H1 (cell line): ENCODE measurements at regions not wholly inside any gene's neighbourhood (a gene's known extent, or its start where the extent isn't known, plus 50 kb on each side); places are given as distances from the start of the nearest gene placed in this dataset.

Experiments
- EGR1 ChIP-seq: IDR thresholded peaks from 2 replicates; pipeline ENCODE4 v1.6.1; 2011; ENCODE audit warnings: low read depth, low read length, borderline replicate concordance
- EZH2 ChIP-seq: fragments of 200-600 bp; sonication (generic); IDR thresholded peaks from 2 replicates; pipeline ENCODE4 v1.7.1; 2012; ENCODE audit warnings: low read depth, mild to moderate bottlenecking, moderate library complexity, low read length, inconsistent platforms; ENCODE audit not compliant: severe bottlenecking
- FOSL1 ChIP-seq: IDR thresholded peaks from 2 replicates; pipeline ENCODE4 v1.6.1; 2011; ENCODE audit warnings: mild to moderate bottlenecking, low read depth, low read length, moderate library complexity; ENCODE audit not compliant: insufficient read depth
- MAX ChIP-seq: IDR thresholded peaks from 2 replicates; pipeline ENCODE4 v1.6.1; 2012; ENCODE audit warnings: inconsistent platforms
- POLR2A ChIP-seq, 2 experiments: IDR thresholded peaks; 1 replicate in 1 of 2; 2 replicates in 1 of 2; pipeline ENCODE4 v1.6.1; 2011; ENCODE audit warnings: low read depth in 2 of 2, low read length in 2 of 2, mild to moderate bottlenecking in 2 of 2; ENCODE audit errors: control extremely low read depth in 1 of 2
- POLR2AphosphoS5 ChIP-seq: IDR thresholded peaks from 2 replicates; pipeline ENCODE4 v1.6.1; 2011; ENCODE audit warnings: low read depth, low read length
- RAD21 ChIP-seq, 2 experiments: IDR thresholded peaks in 1 of 2; conservative IDR thresholded peaks in 1 of 2; 2 replicates each; pipeline ENCODE4 v1.6.1; 2011; ENCODE audit warnings: low read depth in 2 of 2, low read length in 2 of 2, improper control_type of control experiment in 1 of 2, inconsistent platforms in 1 of 2, mild to moderate bottlenecking in 1 of 2, moderate library complexity in 1 of 2
- RNF2 ChIP-seq: fragments of 200-900, 300-1000 bp; sonication (generic); IDR thresholded peaks from 2 replicates; pipeline ENCODE4 v1.7.1; 2016; ENCODE audit warnings: borderline replicate concordance, low read depth, mild to moderate bottlenecking, antibody characterized with exemption, low read length; ENCODE audit not compliant: poor library complexity, severe bottlenecking; ENCODE audit errors: missing control alignments
- RXRA ChIP-seq: IDR thresholded peaks from 2 replicates; pipeline ENCODE4 v1.6.1; 2011; ENCODE audit warnings: low read depth, mild to moderate bottlenecking, low read length, moderate library complexity; ENCODE audit not compliant: insufficient read depth
- SIX5 ChIP-seq: IDR thresholded peaks from 2 replicates; pipeline ENCODE4 v1.6.1; 2011; ENCODE audit warnings: mild to moderate bottlenecking, low read depth, low read length
- TBP ChIP-seq: IDR thresholded peaks from 2 replicates; pipeline ENCODE4 v1.6.1; 2011; ENCODE audit warnings: low read depth, low read length, improper control_type of control experiment
- TF ChIP-seq, protein P1 (sequence below), 3 experiments: IDR thresholded peaks; 1 replicate in 2 of 3; 2 replicates in 1 of 3; pipeline versions ENCODE4 v1.5.1 to v1.6.1; 2011; ENCODE audit warnings: low read length in 3 of 3, mild to moderate bottlenecking in 3 of 3, inconsistent platforms in 2 of 3, low read depth in 1 of 3, moderate library complexity in 1 of 3; ENCODE audit not compliant: insufficient read depth in 1 of 3; ENCODE audit errors: control extremely low read depth in 1 of 3
- TF ChIP-seq, protein P2 (sequence below): IDR thresholded peaks from 2 replicates; pipeline ENCODE4 v1.6.1; 2012; ENCODE audit warnings: low read length, inconsistent platforms

DNA sequence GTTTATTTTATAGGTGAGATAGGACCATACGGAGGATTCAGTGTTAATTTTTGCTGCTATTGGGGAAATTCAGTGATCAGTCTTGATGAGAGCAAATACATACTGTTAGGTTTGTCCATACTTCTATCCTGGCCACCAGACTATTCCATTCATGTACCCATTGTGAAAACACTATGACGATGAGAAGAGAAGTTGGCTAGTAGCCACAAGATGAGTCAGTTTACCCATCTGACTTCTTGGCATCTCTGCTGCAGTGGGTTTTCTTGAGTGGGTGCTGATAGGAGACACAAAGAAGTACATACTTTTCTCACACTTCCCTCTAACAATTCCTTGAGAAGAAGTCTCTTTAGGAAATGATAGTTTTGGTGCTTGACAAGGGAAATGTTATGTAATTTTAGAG is 133.1 kb downstream of the TFPI2 start:
- TF ChIP-seq POLR2A (IDR thresholded peaks at IDR 0.05; ENCODE audit: control extremely low read depth in 1 of 2, low read depth in 2 of 2, low read length in 2 of 2) (no peak), MAX (no peak), FOSL1 (no peak), EGR1 (no peak), RAD21 (IDR thresholded peaks at IDR 0.05 in 1 of 2, conservative IDR thresholded peaks at IDR 0.05 in 1 of 2; ENCODE audit: low read depth in 2 of 2, low read length in 2 of 2) (no peak), POLR2AphosphoS5 (no peak), RXRA (no peak), RNF2 (no peak), TBP (no peak), SIX5 (no peak), EZH2 (no peak)
- TF ChIP-seq, protein P1, sequence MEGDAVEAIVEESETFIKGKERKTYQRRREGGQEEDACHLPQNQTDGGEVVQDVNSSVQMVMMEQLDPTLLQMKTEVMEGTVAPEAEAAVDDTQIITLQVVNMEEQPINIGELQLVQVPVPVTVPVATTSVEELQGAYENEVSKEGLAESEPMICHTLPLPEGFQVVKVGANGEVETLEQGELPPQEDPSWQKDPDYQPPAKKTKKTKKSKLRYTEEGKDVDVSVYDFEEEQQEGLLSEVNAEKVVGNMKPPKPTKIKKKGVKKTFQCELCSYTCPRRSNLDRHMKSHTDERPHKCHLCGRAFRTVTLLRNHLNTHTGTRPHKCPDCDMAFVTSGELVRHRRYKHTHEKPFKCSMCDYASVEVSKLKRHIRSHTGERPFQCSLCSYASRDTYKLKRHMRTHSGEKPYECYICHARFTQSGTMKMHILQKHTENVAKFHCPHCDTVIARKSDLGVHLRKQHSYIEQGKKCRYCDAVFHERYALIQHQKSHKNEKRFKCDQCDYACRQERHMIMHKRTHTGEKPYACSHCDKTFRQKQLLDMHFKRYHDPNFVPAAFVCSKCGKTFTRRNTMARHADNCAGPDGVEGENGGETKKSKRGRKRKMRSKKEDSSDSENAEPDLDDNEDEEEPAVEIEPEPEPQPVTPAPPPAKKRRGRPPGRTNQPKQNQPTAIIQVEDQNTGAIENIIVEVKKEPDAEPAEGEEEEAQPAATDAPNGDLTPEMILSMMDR (IDR thresholded peaks at IDR 0.05; ENCODE audit: control extremely low read depth in 1 of 3, insufficient read depth in 1 of 3, low read depth in 1 of 3, low read length in 3 of 3): no peak
- TF ChIP-seq, protein P2, sequence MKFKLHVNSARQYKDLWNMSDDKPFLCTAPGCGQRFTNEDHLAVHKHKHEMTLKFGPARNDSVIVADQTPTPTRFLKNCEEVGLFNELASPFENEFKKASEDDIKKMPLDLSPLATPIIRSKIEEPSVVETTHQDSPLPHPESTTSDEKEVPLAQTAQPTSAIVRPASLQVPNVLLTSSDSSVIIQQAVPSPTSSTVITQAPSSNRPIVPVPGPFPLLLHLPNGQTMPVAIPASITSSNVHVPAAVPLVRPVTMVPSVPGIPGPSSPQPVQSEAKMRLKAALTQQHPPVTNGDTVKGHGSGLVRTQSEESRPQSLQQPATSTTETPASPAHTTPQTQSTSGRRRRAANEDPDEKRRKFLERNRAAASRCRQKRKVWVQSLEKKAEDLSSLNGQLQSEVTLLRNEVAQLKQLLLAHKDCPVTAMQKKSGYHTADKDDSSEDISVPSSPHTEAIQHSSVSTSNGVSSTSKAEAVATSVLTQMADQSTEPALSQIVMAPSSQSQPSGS: no peak
